ENCODE measurements at regions not wholly inside any gene's neighbourhood (a gene's known extent, or its start where the extent isn't known, plus 50 kb on each side); places are given as distances from the start of the nearest gene placed in this dataset.

GRCh38 chr1:57616921-57617320 is 193.1 kb upstream of the DAB1 start:
- TF ChIP-seq CTCF (IDR thresholded peaks at IDR 0.05): no peak
- TF ChIP-seq POLR2AphosphoS5 (IDR thresholded peaks at IDR 0.05): no peak
- no peak for TF ChIP-seq POLR2A (IDR thresholded peaks at IDR 0.05)
